WTC11 (cell line): ENCODE measurements at regions not wholly inside any gene's neighbourhood (a gene's known extent, or its start where the extent isn't known, plus 50 kb on each side); places are given as distances from the start of the nearest gene placed in this dataset.

Experiments
- AFF4 ChIP-seq: sonication (generic); formaldehyde crosslinking; IDR thresholded peaks from 2 replicates; pipeline ENCODE4 v1.8.1; 2023; ENCODE audit warnings: mild to moderate bottlenecking, missing genetic modification reagents, borderline replicate concordance
- ATF6 ChIP-seq: sonication (generic); formaldehyde crosslinking; IDR thresholded peaks from 2 replicates; pipeline ENCODE4 v1.8.1; 2023; ENCODE audit warnings: mild to moderate bottlenecking, missing genetic modification reagents
- CTCF ChIP-seq: fragments of 200-600 bp; IDR thresholded peaks from 2 replicates; pipeline ENCODE4 v1.8.0; 2022; ENCODE audit warnings: antibody characterized with exemption
- ETV6 ChIP-seq: sonication (generic); formaldehyde crosslinking; IDR thresholded peaks from 2 replicates; pipeline ENCODE4 v1.8.1; 2022; ENCODE audit warnings: mild to moderate bottlenecking, missing genetic modification reagents
- FOXK1 ChIP-seq: sonication (generic); formaldehyde crosslinking; IDR thresholded peaks from 2 replicates; pipeline ENCODE4 v1.8.0; 2022; ENCODE audit warnings: mild to moderate bottlenecking, moderate library complexity, missing genetic modification reagents
- JUN ChIP-seq: sonication (generic); formaldehyde crosslinking; IDR thresholded peaks from 2 replicates; pipeline ENCODE4 v1.8.0; 2023; ENCODE audit warnings: mild to moderate bottlenecking, missing genetic modification reagents
- MXD4 ChIP-seq: fragments of 250-450 bp; sonication (Bioruptor Pico); IDR thresholded peaks from 2 replicates; pipeline ENCODE4 v1.8.0; 2021; ENCODE audit warnings: mild to moderate bottlenecking, moderate library complexity, borderline replicate concordance
- NFYB ChIP-seq: sonication (generic); formaldehyde crosslinking; conservative IDR thresholded peaks from 2 replicates; pipeline ENCODE4 v1.8.0; 2022; ENCODE audit warnings: low read depth, missing genetic modification reagents
- NR1H2 ChIP-seq: sonication (generic); formaldehyde crosslinking; IDR thresholded peaks from 2 replicates; pipeline ENCODE4 v1.9.0; 2021; ENCODE audit warnings: mild to moderate bottlenecking, moderate library complexity, missing genetic modification reagents
- TEAD1 ChIP-seq: sonication (generic); formaldehyde crosslinking; IDR thresholded peaks from 2 replicates; pipeline ENCODE4 v1.8.0; 2022; ENCODE audit warnings: mild to moderate bottlenecking, missing genetic modification reagents
- USF2 ChIP-seq: sonication (generic); formaldehyde crosslinking; IDR thresholded peaks from 2 replicates; pipeline ENCODE4 v1.8.1; 2023; ENCODE audit warnings: mild to moderate bottlenecking, missing genetic modification reagents, moderate library complexity
- ZBTB21 ChIP-seq: sonication (generic); formaldehyde crosslinking; IDR thresholded peaks from 2 replicates; pipeline ENCODE4 v1.8.1; 2023; ENCODE audit warnings: mild to moderate bottlenecking, missing genetic modification reagents, borderline replicate concordance
- ZNF396 ChIP-seq: fragments of 250-450 bp; sonication (Bioruptor Pico); IDR thresholded peaks from 2 replicates; pipeline ENCODE4 v1.8.0; 2021; ENCODE audit warnings: mild to moderate bottlenecking, moderate library complexity, borderline replicate concordance

GRCh38 chr7:38040831-38041230 is 120.4 kb downstream of the EPDR1 start:
- TF ChIP-seq CTCF = no peak
- TF ChIP-seq ATF6 (CRISPR knock-in tag) = no peak
- no peak for TF ChIP-seq TEAD1 (CRISPR knock-in tag)
- no peak for TF ChIP-seq MXD4 (CRISPR knock-in tag)
- TF ChIP-seq USF2 = no peak
- no peak for TF ChIP-seq NFYB (CRISPR knock-in tag)
- TF ChIP-seq ZBTB21 (CRISPR knock-in tag) = no peak
- TF ChIP-seq ETV6 (CRISPR knock-in tag) = no peak
- no peak for TF ChIP-seq NR1H2 (CRISPR knock-in tag)
- TF ChIP-seq FOXK1 (CRISPR knock-in tag) = no peak
- TF ChIP-seq AFF4 (CRISPR knock-in tag) = no peak
- no peak for TF ChIP-seq ZNF396 (CRISPR knock-in tag)
- TF ChIP-seq JUN = no peak
